Activated naive CD8-positive, alpha-beta T cell treated with anti-CD3 and anti-CD28 coated beads, Interleukin-2, amount 10 ng/mL, durations not matched to agents 7 days and 5 days (primary cell): ENCODE measurements at regions not wholly inside any gene's neighbourhood (a gene's known extent, or its start where the extent isn't known, plus 50 kb on each side); places are given as distances from the start of the nearest gene placed in this dataset.
"Not testable (repeated sequence)": the region's sequence is repeated elsewhere in the genome, so short reads cannot be mapped to it uniquely, and the experiment has no call there.

Source experiments
- ATAC-seq: fragments of 150-1000 bp; cut with Tn5 transposase; one replicate; pipeline ENCODE4 v1.10.0; 2021; ENCODE audit warnings: low read depth, moderate library complexity
- POLR2A ChIA-PET: fragments of 350-600 bp; sonication (Branson Sonifier 250); formaldehyde crosslinking; loops from one replicate; lab custom pipeline; 2021; ENCODE audit warnings: antibody characterized with exemption; lab: Charles Lee
- DNase-seq: peaks from one replicate; pipeline ENCODE4 v3.0.0; 2021
- H3K27ac Mint-ChIP-seq: one replicate; pipeline ENCODE4 v1.8.0; 2022; ENCODE audit warnings: mild to moderate bottlenecking, mixed read lengths
- H3K27me3 Mint-ChIP-seq: one replicate; pipeline ENCODE4 v1.8.0; 2022; ENCODE audit warnings: mild to moderate bottlenecking, moderate library complexity, mixed read lengths
- H3K36me3 Mint-ChIP-seq: one replicate; pipeline ENCODE4 v1.8.0; 2021; ENCODE audit warnings: mild to moderate bottlenecking, mixed read lengths
- H3K4me1 Mint-ChIP-seq: one replicate; pipeline ENCODE4 v1.8.0; 2021; ENCODE audit warnings: mixed read lengths
- H3K4me3 Mint-ChIP-seq: one replicate; pipeline ENCODE4 v1.8.0; 2022; ENCODE audit warnings: mild to moderate bottlenecking, moderate library complexity, mixed read lengths
- H3K9me3 Mint-ChIP-seq: one replicate; pipeline ENCODE4 v1.8.0; 2021; ENCODE audit warnings: mixed read lengths

DNA sequence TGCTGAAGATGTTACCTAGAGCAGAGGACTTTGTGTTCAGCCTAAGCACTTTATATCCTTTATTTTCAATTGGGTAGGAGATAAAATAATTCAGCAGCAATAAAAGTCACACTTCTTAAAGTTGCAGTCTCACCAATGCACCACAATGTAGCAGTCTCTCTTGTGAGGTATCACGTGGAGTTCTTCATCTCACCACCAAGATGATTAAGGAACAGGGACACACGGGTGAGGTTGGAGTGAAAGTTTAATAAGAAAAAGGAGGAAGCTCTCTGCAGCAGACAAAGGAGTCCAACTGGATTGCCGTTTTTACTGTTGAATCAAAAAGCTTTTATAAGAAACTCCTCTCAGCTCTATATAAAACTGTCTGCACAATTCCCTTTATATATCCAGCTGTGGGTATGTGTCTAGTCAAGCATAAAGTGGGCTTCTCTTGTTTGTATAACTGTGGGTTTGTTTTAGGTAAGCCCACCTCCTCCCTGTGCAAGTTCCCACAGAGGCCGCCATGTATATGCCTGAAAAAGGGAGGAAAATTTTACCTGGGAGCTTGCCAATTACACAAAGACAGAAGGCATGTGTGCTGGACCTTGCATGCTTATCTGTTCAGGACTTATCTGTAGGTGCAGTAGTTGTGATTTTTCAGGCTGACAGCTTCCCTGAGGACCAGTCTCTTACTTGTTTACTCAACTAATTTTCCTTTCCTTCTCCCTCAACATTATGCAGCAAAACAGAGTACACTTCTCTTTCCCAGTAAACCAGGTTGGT, 1497.2 kb upstream of the TPTE start:
- H3K4me3 Mint-ChIP-seq, ATAC-seq, H3K27me3 Mint-ChIP-seq, POLR2A ChIA-PET, DNase-seq, H3K9me3 Mint-ChIP-seq, H3K27ac Mint-ChIP-seq, H3K4me1 Mint-ChIP-seq, H3K36me3 Mint-ChIP-seq: not testable (repeated sequence)

DNA sequence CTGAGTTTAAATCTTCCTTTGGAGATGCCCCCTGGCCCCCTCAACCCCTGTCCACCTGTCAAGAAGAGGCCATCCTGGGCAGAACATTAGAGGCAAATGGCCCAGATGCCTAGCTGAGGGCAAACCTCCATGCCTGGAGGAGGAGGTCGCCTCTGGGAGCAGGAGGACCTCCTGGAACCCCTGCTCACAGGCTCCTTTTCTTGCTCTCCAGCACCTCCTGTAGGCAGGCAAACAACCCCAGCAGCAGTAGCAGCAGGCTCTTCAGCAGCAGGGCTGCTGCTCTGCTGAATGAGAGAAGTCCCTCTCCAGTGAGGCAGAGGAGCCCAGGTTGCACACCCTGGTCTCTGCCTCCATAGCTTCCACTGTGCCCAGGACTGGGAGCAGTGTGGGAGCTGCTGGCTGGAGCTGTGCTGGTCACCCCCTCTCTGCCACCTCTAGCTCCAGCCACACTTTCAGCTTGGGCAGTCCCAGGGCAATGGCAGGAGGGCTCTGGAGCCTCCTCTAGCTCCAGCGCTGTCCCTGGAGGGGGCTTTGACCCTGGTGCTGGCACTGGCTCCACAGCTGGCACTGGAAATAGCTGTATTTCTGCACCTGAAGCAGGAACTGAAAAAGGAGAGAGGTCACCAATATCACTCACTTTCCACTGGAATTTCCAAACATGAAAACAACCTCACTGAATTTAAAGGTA, 1494.5 kb upstream of the TPTE start:
- H3K27me3 Mint-ChIP-seq, H3K4me3 Mint-ChIP-seq, H3K27ac Mint-ChIP-seq, ATAC-seq, H3K9me3 Mint-ChIP-seq, POLR2A ChIA-PET, DNase-seq, H3K4me1 Mint-ChIP-seq, H3K36me3 Mint-ChIP-seq: not testable (repeated sequence)

DNA sequence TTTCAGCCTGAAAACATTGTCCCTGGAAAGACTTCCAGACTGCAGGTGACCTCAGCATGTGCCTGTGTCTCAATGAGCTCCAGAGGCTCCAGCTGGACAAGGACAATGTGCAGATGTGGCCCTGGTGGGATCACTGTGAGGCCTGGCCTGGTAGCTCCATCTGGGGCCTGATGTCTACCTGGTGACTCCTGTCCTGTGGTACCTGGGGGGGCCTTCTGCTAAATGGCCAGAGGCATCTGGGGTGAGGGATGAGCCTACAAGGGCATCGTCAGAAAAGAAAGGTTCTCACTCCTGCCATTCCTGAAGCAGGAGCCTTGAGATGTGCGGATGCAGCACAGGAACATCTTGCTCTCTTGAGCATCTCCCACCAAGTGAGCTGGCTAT, 1494.0 kb upstream of the TPTE start:
- POLR2A ChIA-PET, H3K27me3 Mint-ChIP-seq, H3K4me3 Mint-ChIP-seq, DNase-seq, H3K36me3 Mint-ChIP-seq, ATAC-seq, H3K27ac Mint-ChIP-seq, H3K9me3 Mint-ChIP-seq, H3K4me1 Mint-ChIP-seq: not testable (repeated sequence)

DNA sequence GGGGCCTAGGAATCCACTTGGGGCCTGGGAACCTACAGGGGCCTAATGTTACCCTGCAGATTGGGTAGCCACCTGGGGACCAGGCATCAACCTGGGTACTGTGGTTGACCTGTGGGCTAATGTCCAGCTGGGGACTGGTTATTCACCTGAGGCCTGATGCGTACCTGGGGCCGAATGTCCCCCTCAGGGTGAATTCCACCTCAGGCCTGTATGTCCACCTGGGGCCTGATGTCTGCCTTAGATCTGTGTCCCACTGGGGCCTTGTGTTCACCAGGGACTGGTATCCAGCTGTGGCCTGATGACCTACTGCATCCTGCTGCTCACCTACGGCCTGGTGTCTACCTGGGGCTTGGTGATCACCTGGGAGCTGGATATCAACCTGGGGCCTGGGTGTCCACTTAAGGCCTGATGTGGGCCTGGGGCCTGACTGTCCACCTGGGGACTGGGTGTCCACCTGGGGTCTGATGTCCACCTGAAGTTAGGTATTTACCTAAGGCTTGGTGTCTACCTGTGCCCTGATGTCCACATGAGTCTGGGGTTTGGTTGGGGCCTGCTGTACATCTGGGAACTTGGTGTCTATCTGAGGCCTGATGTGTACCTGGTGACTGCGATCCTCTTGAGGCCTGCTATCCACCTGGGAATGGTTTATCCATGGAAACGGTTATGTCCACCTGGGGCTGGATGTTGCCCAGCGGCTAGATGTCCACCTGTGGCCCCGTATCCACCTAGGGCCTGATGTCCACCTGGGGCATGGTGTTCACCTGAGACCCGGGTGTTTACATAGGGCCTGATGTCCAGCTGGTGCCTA, 1492.6 kb upstream of the TPTE start:
- not testable (repeated sequence) for H3K4me1 Mint-ChIP-seq, H3K27ac Mint-ChIP-seq, H3K27me3 Mint-ChIP-seq

DNA sequence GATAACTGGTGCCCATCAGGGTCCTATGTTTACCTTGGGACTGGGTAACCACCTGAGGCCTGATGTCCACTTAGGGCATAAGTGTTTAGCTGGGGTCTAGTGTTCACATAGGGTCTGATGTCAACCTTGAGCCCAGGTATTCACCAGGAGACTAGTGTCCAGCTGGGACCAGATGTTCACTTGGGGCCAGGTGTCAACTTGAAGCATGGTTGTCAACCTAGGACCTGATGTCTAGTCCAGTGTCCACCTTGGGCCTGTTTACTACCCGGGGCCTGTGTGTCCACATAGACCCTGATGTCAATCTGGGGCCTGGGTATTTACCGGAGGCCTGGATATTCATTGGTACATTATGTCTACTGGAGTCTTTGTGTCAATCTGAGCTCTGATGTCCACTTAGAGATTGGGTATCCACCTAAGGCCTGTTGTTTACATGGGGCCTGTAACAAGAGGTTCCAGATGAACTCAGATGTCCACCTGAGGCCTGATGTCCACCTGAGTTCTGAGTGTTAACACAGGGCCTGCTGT, 1491.2 kb upstream of the TPTE start:
- H3K36me3 Mint-ChIP-seq: not testable (repeated sequence)

More for the DNA sequence above, 1492.6 kb upstream of the TPTE start:
- POLR2A ChIA-PET, ATAC-seq, H3K4me3 Mint-ChIP-seq, H3K36me3 Mint-ChIP-seq, DNase-seq, H3K9me3 Mint-ChIP-seq: not testable (repeated sequence)

DNA sequence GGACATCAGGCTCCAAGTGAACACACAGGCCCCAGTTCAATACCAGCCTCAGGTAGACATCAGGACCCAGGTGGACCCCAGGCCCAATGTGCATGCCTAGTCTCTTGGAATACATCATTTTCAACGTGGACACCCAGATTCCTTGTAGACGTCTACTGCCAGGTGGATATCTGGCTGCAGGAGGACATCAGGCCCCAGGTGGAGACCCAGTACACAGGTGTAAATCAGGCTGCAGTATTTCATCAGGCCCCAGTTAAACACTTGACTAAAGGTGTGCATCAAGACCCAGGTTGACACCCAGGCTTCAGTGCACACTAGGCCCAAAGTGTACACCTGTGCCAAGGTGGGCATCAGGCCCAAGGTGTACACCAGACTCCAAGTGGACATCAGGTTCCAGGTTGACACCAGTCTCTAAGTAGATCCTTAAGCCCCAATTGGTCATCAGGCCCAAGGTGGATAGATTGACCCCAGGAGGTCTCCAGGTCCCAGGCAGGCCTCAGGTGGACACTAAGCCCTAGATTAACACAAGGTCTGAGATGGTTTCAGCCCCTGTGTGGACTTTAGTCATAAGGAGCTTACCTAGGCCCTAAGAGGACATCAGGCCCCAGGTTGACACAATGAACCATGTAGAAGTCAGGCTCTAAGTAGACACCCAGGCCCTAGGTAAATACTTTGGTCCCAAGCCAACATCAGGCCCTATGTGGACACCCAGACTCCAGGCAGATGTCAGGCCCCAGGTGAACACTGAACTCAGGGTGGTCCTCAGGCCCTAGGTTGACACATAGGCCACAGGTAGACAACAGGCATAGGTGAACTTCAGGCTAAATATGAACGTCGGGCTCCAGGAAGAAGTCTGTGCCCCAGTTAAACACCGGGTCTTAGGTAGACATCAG, 1489.7 kb upstream of the TPTE start:
- H3K27ac Mint-ChIP-seq, DNase-seq, H3K4me1 Mint-ChIP-seq, H3K9me3 Mint-ChIP-seq, H3K36me3 Mint-ChIP-seq, H3K27me3 Mint-ChIP-seq, ATAC-seq, H3K4me3 Mint-ChIP-seq, POLR2A ChIA-PET: not testable (repeated sequence)

More for the DNA sequence above, 1491.2 kb upstream of the TPTE start:
- ATAC-seq, H3K27me3 Mint-ChIP-seq, H3K4me1 Mint-ChIP-seq, DNase-seq, H3K27ac Mint-ChIP-seq, POLR2A ChIA-PET, H3K4me3 Mint-ChIP-seq, H3K9me3 Mint-ChIP-seq: not testable (repeated sequence)

DNA sequence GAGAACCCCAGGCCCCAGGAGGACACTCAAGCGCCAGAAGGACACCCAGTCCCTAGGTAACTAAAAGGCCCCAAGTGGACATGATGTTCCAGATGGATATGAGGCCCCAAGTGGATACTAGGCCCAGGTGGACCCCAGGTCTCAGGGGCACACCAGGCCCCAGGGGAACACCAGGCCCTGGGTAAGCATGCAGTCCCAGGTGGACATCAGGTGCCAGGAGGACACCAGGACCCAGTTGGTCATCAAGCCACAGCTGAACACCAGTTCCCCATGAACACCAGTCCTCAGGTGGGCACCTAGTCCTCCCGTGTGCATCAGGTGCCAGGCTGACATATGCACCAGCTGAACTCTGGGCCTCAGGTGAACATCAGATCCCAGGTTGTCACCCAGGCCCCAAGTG, 1488.8 kb upstream of the TPTE start:
- ATAC-seq, H3K27ac Mint-ChIP-seq, H3K4me1 Mint-ChIP-seq, H3K27me3 Mint-ChIP-seq, H3K4me3 Mint-ChIP-seq, H3K36me3 Mint-ChIP-seq, POLR2A ChIA-PET, DNase-seq, H3K9me3 Mint-ChIP-seq: not testable (repeated sequence)

DNA sequence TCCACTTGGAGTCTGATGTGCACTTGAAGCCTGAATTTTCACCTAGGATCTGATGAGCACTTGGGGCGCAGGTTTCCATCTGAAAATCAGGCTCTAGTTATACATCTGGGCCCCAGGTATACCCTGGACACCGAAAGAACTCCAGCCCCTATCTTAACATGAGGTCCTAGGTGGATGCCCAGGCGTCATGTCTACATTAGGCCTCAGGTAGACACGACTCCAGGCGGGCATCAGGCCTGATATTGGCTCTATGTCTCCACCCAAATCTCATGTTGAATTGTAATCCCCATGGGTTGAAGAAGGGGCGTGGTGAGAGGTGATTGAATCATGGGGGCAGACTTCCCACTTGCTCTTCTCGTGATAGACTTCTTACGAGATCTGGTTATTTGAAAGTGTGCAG, 1488.1 kb upstream of the TPTE start:
- H3K4me3 Mint-ChIP-seq, H3K4me1 Mint-ChIP-seq, H3K9me3 Mint-ChIP-seq, H3K36me3 Mint-ChIP-seq, ATAC-seq, H3K27ac Mint-ChIP-seq, POLR2A ChIA-PET, DNase-seq, H3K27me3 Mint-ChIP-seq: not testable (repeated sequence)

DNA sequence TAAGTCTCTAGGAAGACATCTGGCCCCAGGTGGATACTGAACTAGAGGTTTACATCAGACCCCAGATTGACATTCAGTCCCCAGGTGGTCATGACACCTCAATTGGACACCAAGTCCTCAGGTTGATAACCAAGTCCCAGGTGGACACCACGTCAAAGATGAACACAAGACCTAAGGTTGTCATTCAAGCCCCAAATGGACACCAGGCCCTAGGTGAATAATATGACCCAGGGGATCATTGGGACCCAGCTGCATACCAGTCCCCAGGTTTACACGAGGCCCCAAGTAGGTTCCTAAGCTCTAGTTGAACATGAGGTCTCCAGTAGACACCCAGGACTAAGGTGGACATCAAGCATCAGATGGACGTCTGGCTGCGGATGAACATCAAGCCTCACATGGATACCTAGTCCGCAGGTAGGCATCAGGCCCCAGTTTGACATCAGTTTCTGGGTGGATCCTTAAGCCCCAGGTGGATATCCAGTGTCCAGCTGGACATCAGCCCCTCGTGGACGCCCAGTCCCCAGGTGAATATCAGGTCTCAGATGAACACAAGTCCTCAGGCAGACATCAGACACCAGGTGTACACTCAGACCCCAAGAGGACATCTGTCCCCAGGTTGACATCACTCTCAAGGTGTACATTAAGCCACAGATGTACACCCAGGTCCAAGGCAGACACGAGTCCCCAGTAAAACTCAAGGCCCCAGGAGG, 1486.7 kb upstream of the TPTE start:
- DNase-seq, H3K27me3 Mint-ChIP-seq, H3K36me3 Mint-ChIP-seq, H3K9me3 Mint-ChIP-seq, ATAC-seq, H3K4me1 Mint-ChIP-seq, POLR2A ChIA-PET, H3K27ac Mint-ChIP-seq, H3K4me3 Mint-ChIP-seq: not testable (repeated sequence)

DNA sequence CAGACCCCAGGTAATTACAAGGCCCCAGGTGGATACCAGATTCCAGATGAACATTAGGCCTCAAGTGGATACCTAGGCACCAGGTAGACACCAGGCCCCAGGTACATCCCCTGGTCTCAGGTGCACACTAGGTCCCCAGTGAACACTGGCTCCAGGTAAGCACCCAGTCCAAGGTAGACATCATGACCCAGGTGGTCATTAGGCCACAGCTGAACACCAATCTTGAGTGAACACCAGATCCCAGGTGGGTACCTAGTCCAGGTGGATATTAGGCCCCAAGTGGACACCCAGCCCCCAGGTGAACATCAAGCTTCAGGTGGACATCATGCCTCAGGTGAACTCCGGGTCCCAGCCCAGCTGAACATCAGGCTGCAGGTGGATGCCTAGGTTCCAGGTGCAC, 1486.2 kb upstream of the TPTE start:
- H3K27ac Mint-ChIP-seq, H3K4me3 Mint-ChIP-seq, H3K4me1 Mint-ChIP-seq, H3K27me3 Mint-ChIP-seq, DNase-seq, ATAC-seq, POLR2A ChIA-PET, H3K36me3 Mint-ChIP-seq, H3K9me3 Mint-ChIP-seq: not testable (repeated sequence)

DNA sequence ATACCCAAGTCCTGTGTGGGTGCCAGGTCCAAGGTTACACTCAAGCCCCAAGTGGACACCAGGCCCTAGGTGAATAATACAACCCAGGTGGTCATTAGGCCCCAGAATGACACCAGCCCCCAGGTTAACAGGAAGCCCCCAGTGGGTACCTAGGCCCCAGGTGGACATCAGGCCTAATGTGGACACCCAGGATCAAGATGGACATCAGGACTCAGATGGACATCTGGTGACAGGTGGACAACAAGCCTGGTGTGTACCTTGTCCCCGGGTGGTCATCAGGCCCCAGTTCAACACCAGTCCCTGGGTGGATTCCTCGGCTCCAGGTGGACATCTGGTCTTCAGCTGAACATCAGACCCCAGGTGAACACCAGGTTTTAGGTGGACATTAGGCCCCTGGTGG, 1485.4 kb upstream of the TPTE start:
- H3K4me3 Mint-ChIP-seq, H3K4me1 Mint-ChIP-seq, H3K36me3 Mint-ChIP-seq, DNase-seq, POLR2A ChIA-PET, H3K9me3 Mint-ChIP-seq, H3K27me3 Mint-ChIP-seq, ATAC-seq, H3K27ac Mint-ChIP-seq: not testable (repeated sequence)

DNA sequence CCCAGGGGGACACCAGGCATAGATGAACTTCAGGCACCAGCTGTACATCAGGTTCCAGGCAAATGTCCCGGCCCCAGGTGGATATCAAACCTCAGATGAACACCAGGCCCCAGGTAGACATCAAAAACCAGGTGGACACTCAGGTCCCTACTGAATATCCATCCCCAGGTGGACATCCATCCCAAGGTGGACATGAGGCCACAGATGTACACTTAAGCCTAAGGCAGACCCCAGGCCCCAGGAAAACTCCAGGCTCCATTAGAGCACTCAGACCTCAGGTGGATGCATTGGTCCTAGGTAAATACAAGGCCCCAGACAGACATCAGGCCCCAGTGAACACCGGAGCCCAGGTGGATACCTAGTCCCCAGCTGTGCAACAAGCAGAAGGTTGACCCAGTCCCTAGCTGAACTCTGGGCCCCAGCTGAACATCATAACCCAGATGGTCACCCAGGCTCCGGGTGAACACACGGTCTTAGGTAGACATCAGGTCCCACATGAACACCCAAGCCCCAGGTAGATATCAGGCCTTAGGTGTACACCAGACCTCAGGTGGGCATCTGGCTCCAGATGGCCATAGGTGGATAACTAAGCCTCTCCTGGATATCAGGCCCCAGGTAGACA, 1484.3 kb upstream of the TPTE start:
- H3K36me3 Mint-ChIP-seq, DNase-seq, POLR2A ChIA-PET, H3K9me3 Mint-ChIP-seq, H3K27me3 Mint-ChIP-seq, H3K4me1 Mint-ChIP-seq, ATAC-seq, H3K27ac Mint-ChIP-seq, H3K4me3 Mint-ChIP-seq: not testable (repeated sequence)
